ENCODE measurements at regions not wholly inside any gene's neighbourhood (a gene's known extent, or its start where the extent isn't known, plus 50 kb on each side); places are given as distances from the start of the nearest gene placed in this dataset.

DNA sequence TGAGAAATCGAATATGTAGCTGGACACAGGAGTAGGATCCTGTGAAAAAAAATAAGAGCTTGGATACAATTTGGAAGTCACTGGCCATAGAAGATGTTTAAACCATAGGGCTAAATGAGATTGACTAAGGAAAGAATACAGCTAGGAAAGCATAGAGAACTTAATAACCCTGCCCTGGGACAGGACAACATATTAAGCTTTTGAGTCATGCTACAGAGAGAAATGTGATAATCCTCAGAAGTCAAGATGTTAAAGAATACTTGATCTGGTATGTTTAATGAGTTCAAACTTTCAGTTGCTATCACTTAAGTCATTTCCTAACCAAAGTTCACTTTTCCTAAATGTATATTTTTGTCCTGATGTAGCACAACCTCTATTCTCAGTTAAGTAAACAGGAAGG, 154.6 kb upstream of the TSHZ2 start:
- TF ChIP-seq, protein P1, sequence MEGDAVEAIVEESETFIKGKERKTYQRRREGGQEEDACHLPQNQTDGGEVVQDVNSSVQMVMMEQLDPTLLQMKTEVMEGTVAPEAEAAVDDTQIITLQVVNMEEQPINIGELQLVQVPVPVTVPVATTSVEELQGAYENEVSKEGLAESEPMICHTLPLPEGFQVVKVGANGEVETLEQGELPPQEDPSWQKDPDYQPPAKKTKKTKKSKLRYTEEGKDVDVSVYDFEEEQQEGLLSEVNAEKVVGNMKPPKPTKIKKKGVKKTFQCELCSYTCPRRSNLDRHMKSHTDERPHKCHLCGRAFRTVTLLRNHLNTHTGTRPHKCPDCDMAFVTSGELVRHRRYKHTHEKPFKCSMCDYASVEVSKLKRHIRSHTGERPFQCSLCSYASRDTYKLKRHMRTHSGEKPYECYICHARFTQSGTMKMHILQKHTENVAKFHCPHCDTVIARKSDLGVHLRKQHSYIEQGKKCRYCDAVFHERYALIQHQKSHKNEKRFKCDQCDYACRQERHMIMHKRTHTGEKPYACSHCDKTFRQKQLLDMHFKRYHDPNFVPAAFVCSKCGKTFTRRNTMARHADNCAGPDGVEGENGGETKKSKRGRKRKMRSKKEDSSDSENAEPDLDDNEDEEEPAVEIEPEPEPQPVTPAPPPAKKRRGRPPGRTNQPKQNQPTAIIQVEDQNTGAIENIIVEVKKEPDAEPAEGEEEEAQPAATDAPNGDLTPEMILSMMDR (IDR thresholded peaks at IDR 0.05; ENCODE audit: insufficient read depth, low read depth, low read length): no peak
- no peak overlapping the region for H3K4me3 ChIP-seq (ENCODE audit: low read depth, low read length)
- no peak for DNase-seq (ENCODE audit: low read depth)

DNA sequence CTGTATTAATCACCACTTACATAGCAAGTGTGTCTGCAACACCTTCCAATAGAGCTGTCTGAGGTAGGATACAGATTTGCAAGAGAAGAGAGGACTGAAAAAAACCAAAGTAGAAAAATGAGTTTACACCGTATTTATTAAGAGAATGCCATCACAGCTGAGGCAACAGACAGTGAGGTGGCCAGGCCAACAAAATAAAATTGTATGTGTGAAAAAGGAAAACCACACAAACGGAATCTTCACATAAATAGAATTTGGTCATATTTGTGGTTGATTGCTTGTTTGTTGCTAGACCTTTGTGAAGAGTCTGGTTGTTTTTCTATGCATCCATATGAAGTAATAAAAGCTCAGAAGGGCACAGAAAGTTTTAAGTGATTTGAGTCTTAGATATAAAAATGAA, 157.8 kb upstream of the TSHZ2 start:
- TF ChIP-seq, protein P1 (IDR thresholded peaks at IDR 0.05; ENCODE audit: insufficient read depth, low read depth, low read length): no peak
- H3K4me3 ChIP-seq (ENCODE audit: low read depth, low read length): no peak overlapping the region
- no peak for DNase-seq (ENCODE audit: low read depth)

DNA sequence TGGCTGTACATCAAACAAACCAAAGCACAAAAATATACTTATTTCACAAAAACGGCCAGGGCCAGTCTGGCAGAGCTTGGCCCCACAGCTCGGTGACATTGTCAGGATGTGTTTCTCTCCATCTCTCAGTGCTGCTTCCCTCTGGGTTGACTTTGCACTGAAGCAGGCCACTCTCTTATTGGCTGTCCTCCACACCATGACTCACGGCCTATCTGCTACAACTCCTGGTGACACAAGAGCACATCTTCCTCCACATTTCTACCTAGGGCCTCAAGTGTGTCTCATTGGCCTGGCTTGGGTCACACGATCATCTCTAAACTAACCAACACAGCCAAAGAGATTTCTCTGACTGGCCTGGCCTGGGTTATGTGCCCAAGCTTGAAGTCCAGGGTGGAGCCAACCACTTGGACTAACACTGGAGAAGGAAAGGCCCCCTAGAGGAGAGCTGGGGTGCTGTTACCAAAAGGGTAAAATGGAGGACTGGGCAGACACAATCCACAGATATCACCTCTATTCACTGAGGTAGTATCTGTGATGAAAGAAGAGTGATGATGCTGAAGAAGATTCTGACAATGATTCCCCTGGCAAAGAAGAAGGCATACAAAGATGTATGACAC, 159.8 kb upstream of the TSHZ2 start:
- DNase-seq (ENCODE audit: low read depth): no peak
- no peak overlapping the region for H3K4me3 ChIP-seq (ENCODE audit: low read depth, low read length)
- TF ChIP-seq, protein P1 (IDR thresholded peaks at IDR 0.05; ENCODE audit: insufficient read depth, low read depth, low read length): no peak

DNA sequence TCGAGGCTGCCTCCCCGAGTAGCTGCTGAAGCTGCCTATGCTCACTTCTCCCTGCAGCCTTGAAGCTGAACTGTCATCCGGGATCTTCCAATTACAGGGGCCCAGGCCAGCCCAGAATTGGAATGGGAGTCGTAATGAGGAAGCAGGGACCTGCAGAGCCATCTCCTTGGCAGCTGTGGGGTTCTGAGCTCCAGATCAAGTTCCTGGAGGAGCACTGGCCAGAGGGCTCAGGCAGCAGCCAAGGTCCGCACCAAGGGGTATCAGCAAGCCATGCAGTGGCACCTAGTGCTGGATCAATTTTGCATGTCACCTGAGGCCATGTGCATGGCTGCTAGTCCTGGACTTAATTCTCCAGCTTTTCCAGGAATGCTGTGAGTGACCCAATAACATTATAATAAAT, 163.2 kb upstream of the TSHZ2 start:
- no peak overlapping the region for H3K4me3 ChIP-seq (ENCODE audit: low read depth, low read length)
- no peak for DNase-seq (ENCODE audit: low read depth)
- TF ChIP-seq, protein P1 (IDR thresholded peaks at IDR 0.05; ENCODE audit: insufficient read depth, low read depth, low read length): no peak

DNA sequence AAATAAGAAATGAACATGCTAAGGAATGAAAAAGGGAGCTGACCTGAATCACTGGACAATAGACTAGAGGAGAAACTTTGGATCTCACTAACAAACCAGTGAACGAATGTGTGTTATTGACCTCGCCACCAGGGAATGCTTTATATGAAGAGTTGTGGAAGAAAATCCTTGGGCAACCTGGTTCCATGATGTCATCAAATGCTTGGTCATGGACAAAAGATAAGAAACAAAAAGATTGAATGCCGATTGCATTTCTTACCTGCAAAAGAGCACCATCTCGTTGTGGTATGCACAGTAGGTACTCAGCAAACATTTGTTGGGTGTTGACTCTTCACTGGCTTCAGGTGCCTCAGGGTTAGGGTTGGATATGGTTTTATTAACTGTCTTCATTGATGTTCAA, 165.2 kb upstream of the TSHZ2 start:
- H3K4me3 ChIP-seq (ENCODE audit: low read depth, low read length): no peak overlapping the region
- DNase-seq (ENCODE audit: low read depth): no peak
- TF ChIP-seq, protein P1 (IDR thresholded peaks at IDR 0.05; ENCODE audit: insufficient read depth, low read depth, low read length): no peak

DNA sequence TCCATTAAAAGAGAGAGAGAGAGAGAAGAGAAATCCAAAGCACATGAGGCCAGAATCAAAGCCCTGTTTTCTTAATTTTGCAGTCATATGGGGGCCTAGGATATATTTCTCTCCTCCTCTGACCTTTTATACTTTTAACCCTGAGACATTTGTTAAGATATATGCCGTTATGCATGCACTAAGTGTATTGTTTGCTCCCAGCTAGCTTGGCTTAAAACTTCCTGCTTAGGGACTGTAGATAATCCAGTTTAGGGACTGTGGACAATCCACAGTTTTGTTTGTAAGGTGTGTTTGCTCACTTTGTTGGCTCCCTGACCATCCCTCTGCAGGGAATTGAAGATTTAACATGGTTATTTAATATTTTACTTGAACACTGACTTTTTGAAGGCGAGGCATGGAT, 166.3 kb upstream of the TSHZ2 start:
- DNase-seq (ENCODE audit: low read depth): no peak
- TF ChIP-seq, protein P1 (IDR thresholded peaks at IDR 0.05; ENCODE audit: insufficient read depth, low read depth, low read length): no peak
- no peak overlapping the region for H3K4me3 ChIP-seq (ENCODE audit: low read depth, low read length)

DNA sequence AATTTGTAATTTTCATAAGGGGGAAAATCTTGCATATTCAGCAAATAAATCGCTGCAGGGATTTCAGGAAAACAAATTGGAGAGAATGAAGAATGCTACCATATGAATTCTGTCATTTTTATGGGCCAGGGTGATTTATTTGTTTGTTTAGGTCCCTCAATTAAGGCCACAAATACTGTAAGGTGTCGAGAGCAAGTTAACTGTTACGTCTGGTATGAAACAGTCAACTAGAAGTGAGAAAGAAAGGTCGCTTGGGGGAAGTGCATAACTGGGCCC, 166.9 kb upstream of the TSHZ2 start:
- no peak overlapping the region for H3K4me3 ChIP-seq (ENCODE audit: low read depth, low read length)
- no peak for DNase-seq (ENCODE audit: low read depth)
- TF ChIP-seq, protein P1 (IDR thresholded peaks at IDR 0.05; ENCODE audit: insufficient read depth, low read depth, low read length): no peak
